ENCODE measurements at regions not wholly inside any gene's neighbourhood (a gene's known extent, or its start where the extent isn't known, plus 50 kb on each side); places are given as distances from the start of the nearest gene placed in this dataset.

DNA sequence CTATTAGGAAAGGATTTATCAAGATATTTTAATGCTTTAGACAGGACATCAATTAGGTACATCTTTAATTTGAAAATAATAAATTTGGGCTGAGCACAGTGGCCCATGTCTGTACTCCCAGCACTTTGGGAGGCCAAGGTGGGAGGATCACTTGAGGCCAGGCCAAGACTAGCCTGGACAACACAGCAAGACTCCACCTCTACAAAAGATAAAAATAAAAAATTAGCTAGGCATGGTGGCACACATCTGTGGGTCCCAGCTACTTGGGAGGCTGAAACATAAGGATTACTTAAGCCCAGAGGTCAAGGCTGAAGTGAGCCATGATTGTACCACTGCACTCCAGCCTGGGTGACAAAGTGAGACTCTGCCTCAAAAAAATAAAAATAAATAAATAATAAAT is 59.6 kb upstream of the IRF2 start:
- peaks cover 31 to 41% (median 38%) of the 10 kb centered on the region in 4 donors for H3K4me1 ChIP-seq
- H3K27me3 ChIP-seq, result no peaks in the 10 kb centered on the region
- intact Hi-C loops (cut with DNase I), result loop anchor here (5.0 kb wide), 1 partner anchor 152 kb away; no protein-coding TSS in a partner anchor
- DNase-seq (ENCODE audit: extremely low spot score), result peak; percentile 64
- TF ChIP-seq POLR2AphosphoS5 (IDR thresholded peaks at IDR 0.05) (no peak), EP300 (IDR thresholded peaks at IDR 0.05) (no peak), POLR2A (IDR thresholded peaks at IDR 0.05; ENCODE audit: low read depth) (no peak)
- TF ChIP-seq, protein P1, sequence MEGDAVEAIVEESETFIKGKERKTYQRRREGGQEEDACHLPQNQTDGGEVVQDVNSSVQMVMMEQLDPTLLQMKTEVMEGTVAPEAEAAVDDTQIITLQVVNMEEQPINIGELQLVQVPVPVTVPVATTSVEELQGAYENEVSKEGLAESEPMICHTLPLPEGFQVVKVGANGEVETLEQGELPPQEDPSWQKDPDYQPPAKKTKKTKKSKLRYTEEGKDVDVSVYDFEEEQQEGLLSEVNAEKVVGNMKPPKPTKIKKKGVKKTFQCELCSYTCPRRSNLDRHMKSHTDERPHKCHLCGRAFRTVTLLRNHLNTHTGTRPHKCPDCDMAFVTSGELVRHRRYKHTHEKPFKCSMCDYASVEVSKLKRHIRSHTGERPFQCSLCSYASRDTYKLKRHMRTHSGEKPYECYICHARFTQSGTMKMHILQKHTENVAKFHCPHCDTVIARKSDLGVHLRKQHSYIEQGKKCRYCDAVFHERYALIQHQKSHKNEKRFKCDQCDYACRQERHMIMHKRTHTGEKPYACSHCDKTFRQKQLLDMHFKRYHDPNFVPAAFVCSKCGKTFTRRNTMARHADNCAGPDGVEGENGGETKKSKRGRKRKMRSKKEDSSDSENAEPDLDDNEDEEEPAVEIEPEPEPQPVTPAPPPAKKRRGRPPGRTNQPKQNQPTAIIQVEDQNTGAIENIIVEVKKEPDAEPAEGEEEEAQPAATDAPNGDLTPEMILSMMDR (IDR thresholded peaks at IDR 0.05), result no peak
- peak overlapping the region; percentile 63 to 94 (median 92) for H3K27ac ChIP-seq (replicated peaks in 1 of 4)
- H3K36me3 ChIP-seq, result no peaks in the 10 kb centered on the region
- no peaks in the 10 kb centered on the region for H3K9me3 ChIP-seq
- H3K4me3 ChIP-seq, result no peak overlapping the region

DNA sequence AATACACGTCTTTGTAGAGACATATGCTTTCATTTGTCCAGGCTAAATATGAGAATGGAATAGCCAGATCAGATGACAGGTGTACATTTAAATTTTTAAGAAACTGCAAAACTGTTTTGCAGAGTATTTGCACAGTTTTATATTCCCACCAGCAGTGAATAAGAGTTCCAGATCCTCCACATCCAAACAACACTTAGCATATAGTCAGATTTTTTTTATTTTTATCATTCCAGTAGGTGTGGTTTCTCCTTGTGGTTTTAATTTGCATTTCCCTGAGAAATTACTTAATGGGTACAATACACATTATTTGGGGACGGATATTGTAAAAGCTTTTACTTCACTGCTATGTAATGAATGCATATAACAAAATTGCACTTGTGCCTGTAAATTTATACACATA is 56.7 kb upstream of the IRF2 start:
- H3K36me3 ChIP-seq, result no peaks in the 10 kb centered on the region
- H3K27ac ChIP-seq (replicated peaks in 1 of 4), result no peak overlapping the region
- DNase-seq (ENCODE audit: extremely low spot score), result no peak
- intact Hi-C loops (cut with DNase I), result loop anchor here (5.0 kb wide), 1 partner anchor 149 kb away; no protein-coding TSS in a partner anchor
- WGBS, result 77% methylated on average over 2 of the region's 2 CpGs
- no peaks in the 10 kb centered on the region for H3K9me3 ChIP-seq
- no peaks in the 10 kb centered on the region for H3K27me3 ChIP-seq
- H3K4me3 ChIP-seq, result no peak overlapping the region
- H3K4me1 ChIP-seq, result peaks cover 24 to 30% (median 27%) of the 10 kb centered on the region in 4 donors
- no peak for TF ChIP-seq POLR2AphosphoS5 (IDR thresholded peaks at IDR 0.05)
- no peak for TF ChIP-seq EP300 (IDR thresholded peaks at IDR 0.05)
- TF ChIP-seq POLR2A (IDR thresholded peaks at IDR 0.05; ENCODE audit: low read depth), result no peak
- TF ChIP-seq, protein P1 (IDR thresholded peaks at IDR 0.05), result no peak

DNA sequence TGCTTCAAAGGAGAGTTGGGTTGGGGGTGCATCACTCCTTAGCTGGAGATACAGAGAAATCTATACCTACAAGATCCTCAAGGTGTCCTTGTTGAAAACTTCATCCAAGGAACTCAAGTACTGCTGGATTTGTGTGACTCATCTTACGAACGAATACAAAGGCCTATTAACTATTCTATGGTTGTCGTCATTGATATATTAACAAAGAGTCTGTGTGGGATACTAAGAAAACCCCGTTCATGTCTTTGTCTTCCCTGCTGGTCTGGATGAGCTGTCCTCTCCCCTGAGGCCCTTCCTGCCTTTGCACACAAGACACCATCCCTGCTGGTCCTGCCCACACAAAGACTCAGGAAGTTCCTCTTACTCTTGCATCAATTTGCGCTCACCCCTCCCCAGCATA is 54.9 kb upstream of the IRF2 start:
- Histone ChIP-seq H3K27ac (replicated peaks in 1 of 4) (no peak overlapping the region), H3K9me3 (no peaks in the 10 kb centered on the region), H3K36me3 (no peaks in the 10 kb centered on the region), H3K4me1 (peaks cover 8 to 12% (median 10%) of the 10 kb centered on the region in 4 donors), H3K27me3 (no peaks in the 10 kb centered on the region), H3K4me3 (no peak overlapping the region)
- intact Hi-C loops (cut with DNase I), result no loop called here
- whole genome bisulfite sequencing, result 85% methylated on average over 5 of the region's 5 CpGs
- no peak for TF ChIP-seq EP300 (IDR thresholded peaks at IDR 0.05)
- TF ChIP-seq, protein P1 (IDR thresholded peaks at IDR 0.05), result no peak
- TF ChIP-seq POLR2AphosphoS5 (IDR thresholded peaks at IDR 0.05), result no peak
- no peak for TF ChIP-seq POLR2A (IDR thresholded peaks at IDR 0.05; ENCODE audit: low read depth)
- DNase-seq (ENCODE audit: extremely low spot score), result peak; percentile 39

DNA sequence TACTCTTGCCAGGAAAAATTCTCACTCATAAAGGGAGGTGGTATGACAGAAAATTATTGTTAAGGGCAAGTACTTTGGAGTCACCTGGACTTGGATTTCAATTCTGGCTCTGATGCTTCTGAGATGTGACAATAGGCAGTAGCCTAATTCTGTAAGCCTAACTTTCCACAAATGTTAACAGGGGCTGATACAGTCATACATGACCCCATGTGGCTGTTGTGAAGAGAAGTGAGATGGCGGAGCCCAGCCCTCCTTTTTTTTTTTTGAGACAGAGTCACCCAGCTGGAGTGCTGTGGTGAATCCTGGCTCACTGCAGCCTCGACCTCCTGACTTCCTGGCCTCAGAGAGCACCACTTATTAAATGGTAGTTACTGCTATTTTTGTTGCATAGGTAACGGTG is 54.4 kb upstream of the IRF2 start:
- H3K4me3 ChIP-seq, result no peak overlapping the region
- H3K36me3 ChIP-seq, result no peaks in the 10 kb centered on the region
- no peaks in the 10 kb centered on the region for H3K9me3 ChIP-seq
- H3K27ac ChIP-seq (replicated peaks in 1 of 4), result no peak overlapping the region
- intact Hi-C loops (cut with DNase I), result no loop called here
- H3K27me3 ChIP-seq, result no peaks in the 10 kb centered on the region
- H3K4me1 ChIP-seq, result peaks cover 2 to 7% (median 5%) of the 10 kb centered on the region in 4 donors
- peak; percentile 3 for DNase-seq (ENCODE audit: extremely low spot score)
- TF ChIP-seq POLR2A (IDR thresholded peaks at IDR 0.05; ENCODE audit: low read depth) (no peak), POLR2AphosphoS5 (IDR thresholded peaks at IDR 0.05) (no peak), EP300 (IDR thresholded peaks at IDR 0.05) (no peak)
- TF ChIP-seq, protein P1 (IDR thresholded peaks at IDR 0.05), result no peak
- WGBS, result 85% methylated on average over 3 of the region's 3 CpGs

DNA sequence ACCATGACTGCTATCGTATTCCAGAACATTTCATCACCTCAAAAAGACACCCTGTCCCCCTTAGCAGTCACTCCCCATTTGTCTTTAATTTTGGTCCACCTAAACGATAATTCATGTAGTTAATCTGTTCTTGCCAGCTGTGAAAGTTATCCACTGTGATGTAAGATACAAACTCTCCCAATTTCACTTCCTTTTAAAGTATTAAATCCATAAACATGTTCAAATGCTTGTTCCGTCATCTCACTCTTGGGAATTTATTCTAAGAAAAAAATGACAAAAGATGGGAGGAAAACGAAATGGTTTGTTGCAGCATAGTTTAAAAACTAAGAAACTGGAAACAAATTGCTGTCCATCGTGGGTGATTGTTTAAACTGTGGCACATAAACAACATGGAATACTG is 53.7 kb upstream of the IRF2 start:
- Histone ChIP-seq H3K4me1 (peaks cover 0 to 3% (median 0%) of the 10 kb centered on the region in 4 donors), H3K27ac (replicated peaks in 1 of 4) (no peak overlapping the region), H3K27me3 (no peaks in the 10 kb centered on the region), H3K4me3 (no peak overlapping the region), H3K9me3 (no peaks in the 10 kb centered on the region), H3K36me3 (no peaks in the 10 kb centered on the region)
- peak; percentile 3 for DNase-seq (ENCODE audit: extremely low spot score)
- TF ChIP-seq POLR2AphosphoS5 (IDR thresholded peaks at IDR 0.05), result no peak
- intact Hi-C loops (cut with DNase I), result no loop called here
- 56% methylated on average over 5 of the region's 5 CpGs for WGBS

All from esophagus muscularis mucosa (tissue), 4 donors.